Fibroblast of pulmonary artery (primary cell): ENCODE measurements at regions not wholly inside any gene's neighbourhood (a gene's known extent, or its start where the extent isn't known, plus 50 kb on each side); places are given as distances from the start of the nearest gene placed in this dataset.

ENCODE experiments used
- DNase-seq: peaks from one replicate; pipeline ENCODE4 v3.0.0-alpha.2; 2010; ENCODE audit warnings: low read depth
- H3K4me3 ChIP-seq: replicated peaks from 2 replicates; pipeline ENCODE4 v1.5.1; 2011; ENCODE audit warnings: low read depth, mild to moderate bottlenecking, control low read depth, low read length, moderate library complexity
- TF ChIP-seq, protein P1 (sequence below): IDR thresholded peaks from 2 replicates; pipeline ENCODE4 v1.5.1; 2011; ENCODE audit warnings: mild to moderate bottlenecking, control low read depth, low read length, inconsistent platforms; ENCODE audit errors: missing control alignments

DNA sequence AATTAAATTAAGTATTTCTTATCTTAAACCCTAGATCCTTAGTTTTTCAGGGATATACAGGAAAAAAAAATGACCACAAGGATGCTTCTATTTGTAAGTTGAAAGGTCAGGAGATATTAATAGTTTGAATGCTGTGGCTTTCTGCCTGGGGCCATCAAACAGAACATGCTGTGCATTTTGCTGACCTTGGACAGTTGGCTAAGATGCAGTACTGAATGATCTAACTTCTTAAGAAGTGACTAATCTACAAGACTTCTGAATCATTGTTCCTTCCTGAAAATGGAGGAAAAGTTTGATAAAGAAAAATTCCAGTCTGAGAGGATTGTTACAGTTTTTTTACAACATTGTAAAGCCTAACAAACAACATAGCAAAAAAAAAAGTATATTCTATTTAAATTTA lies 237.8 kb upstream of the JADE1 start:
- TF ChIP-seq, protein P1, sequence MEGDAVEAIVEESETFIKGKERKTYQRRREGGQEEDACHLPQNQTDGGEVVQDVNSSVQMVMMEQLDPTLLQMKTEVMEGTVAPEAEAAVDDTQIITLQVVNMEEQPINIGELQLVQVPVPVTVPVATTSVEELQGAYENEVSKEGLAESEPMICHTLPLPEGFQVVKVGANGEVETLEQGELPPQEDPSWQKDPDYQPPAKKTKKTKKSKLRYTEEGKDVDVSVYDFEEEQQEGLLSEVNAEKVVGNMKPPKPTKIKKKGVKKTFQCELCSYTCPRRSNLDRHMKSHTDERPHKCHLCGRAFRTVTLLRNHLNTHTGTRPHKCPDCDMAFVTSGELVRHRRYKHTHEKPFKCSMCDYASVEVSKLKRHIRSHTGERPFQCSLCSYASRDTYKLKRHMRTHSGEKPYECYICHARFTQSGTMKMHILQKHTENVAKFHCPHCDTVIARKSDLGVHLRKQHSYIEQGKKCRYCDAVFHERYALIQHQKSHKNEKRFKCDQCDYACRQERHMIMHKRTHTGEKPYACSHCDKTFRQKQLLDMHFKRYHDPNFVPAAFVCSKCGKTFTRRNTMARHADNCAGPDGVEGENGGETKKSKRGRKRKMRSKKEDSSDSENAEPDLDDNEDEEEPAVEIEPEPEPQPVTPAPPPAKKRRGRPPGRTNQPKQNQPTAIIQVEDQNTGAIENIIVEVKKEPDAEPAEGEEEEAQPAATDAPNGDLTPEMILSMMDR = no peak
- no peak overlapping the region for H3K4me3 ChIP-seq
- DNase-seq = peak; percentile 94

DNA sequence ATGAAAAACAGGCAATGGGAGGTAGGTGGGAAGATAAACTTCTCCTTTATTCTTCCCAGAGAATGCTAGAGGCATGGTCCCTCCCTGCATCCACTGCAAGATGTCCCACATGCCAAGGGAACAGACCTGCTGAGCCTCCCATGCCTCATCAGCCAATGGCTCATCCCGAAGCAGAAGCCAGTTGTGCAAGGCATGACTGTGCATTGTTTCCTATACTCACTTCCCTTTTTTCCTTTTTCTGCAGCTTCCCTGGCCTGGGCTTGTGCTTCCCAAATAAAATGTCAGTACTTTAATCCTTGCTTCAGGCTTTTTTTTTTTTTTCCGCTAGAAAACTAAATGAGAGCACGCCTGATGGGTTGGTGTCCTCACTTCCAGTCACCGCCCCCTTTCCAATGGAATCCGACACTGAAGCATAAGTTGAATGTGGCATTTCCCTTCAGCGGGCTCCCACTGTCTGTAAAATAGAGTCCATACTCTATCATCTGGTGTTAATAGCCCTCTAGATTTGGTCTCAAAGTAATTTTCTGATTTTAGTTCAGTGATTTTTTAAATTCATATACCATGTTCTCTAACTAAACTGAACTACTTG lies 239.0 kb upstream of the JADE1 start:
- DNase-seq = peak; percentile 77
- no peak overlapping the region for H3K4me3 ChIP-seq
- TF ChIP-seq, protein P1 = no peak

DNA sequence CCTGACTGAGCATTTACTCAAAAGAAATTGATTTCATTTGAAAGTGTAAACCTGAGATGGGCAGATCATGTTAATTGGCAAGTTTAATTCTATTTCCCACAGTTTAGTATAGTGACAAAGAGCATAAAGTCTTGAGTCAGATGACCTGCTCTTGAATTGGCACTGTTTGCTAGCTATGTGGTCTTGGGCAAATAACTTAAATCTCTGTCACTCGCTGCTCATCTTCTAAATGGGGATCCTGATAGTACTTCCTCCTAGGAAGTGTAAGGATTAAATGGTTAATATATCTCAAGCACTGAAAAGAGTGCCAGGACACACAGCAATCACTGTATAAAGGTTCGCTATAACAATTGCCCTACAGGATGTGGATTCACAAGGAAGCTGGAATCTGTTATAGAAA lies 242.8 kb upstream of the JADE1 start:
- no peak for DNase-seq
- TF ChIP-seq, protein P1 = no peak
- no peak overlapping the region for H3K4me3 ChIP-seq

DNA sequence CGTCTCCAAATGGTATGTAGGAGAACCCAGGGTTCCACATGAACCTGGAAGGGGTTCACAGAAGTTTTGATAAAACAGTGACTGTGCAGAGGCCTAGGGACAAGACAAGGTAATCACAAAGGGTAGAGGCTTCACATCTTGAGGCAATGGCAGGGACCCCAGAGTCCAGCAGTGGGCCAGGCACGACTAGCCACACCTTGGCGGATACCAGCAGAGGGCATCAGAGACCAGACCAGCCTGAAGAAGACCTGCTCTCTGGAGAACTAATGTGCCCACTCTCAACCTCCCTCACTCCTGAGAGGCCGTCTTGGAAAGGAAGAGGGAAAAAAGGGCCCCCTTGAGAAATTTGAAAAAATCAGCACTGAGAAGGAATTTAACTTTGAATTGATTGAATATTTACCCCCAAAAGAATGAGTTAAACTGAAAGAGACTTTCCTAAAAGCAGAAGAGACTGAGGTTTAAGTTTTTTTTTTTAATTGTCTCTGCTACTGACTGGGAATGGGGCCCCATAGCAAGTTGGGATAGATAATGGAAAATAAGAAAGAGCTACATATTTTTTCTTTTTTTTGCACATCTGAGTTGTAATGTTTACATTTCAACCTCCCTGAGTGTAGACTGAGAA lies 243.8 kb upstream of the JADE1 start:
- H3K4me3 ChIP-seq = no peak overlapping the region
- DNase-seq = peak; percentile 71
- TF ChIP-seq, protein P1 = peak; percentile 62

DNA sequence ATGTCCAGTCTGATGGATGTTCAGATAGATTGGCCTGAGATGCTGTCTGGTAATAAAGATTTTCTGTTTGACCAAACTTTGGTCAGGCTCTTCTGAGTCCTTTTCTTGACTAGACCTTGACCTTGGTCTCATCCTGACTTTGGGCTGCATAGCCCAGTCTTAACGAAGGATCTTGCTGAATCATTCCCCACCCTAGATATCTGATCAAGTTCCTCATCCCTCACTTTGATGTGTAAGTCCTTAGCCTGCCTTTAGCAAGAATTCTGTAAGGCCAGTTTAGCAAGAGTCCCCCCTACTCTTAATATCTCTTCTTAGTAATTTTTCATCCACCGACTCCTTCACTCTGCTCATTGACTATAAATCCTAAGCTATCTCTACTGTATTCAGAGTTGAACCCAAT lies 244.4 kb upstream of the JADE1 start:
- no peak for DNase-seq
- TF ChIP-seq, protein P1 = no peak
- no peak overlapping the region for H3K4me3 ChIP-seq

DNA sequence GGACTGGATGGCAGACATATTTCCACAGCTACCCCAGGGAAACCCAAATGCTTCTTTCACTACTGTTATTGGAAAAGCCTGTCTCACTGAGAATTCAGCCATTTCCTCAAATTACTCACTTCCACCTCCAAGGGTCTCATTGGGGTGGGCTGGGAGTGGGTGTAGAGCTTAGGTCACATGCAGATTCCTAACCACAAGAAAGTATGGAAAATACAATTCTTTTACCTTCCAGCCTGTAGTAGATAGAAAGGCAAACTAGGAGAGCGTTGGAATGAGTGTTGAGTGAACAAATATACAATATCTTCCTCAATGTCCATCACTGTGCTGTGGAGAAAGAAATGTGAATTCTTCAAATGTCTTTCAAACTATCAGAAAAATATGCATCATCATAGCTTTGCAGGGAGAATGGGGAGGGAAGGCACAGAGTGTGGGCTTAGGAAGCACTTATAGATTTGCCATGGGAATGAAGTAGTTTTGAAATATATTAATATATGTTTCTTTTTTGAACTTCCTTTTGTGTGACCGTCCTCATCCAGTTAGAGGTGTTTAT lies 245.3 kb upstream of the JADE1 start:
- no peak overlapping the region for H3K4me3 ChIP-seq
- TF ChIP-seq, protein P1 = no peak
- no peak for DNase-seq
